Ovary (tissue), 3 donors: ENCODE measurements at regions not wholly inside any gene's neighbourhood (a gene's known extent, or its start where the extent isn't known, plus 50 kb on each side); places are given as distances from the start of the nearest gene placed in this dataset.

Experiments used
- EP300 ChIP-seq: sonication (generic); formaldehyde crosslinking; IDR thresholded peaks from one replicate; pipeline ENCODE4 v1.6.1; 2017; ENCODE audit warnings: antibody characterized with exemption
- POLR2A ChIP-seq: fragments of 450-650 bp; IDR thresholded peaks from one replicate; pipeline ENCODE4 v1.6.1; 2017; ENCODE audit warnings: antibody characterized with exemption, mild to moderate bottlenecking, moderate library complexity
- TF ChIP-seq, protein P1 (sequence below), 3 donors: fragments of 450-650 bp in 2 of 3; fragments of 200-600 bp in 1 of 3; IDR thresholded peaks; one replicate each; pipeline versions ENCODE4 v1.5.1 to v1.8.0; 2016 to 2022; ENCODE audit warnings: antibody characterized with exemption in 3 of 3, mild to moderate bottlenecking in 1 of 3
- donor health status: DM: no; HTN: no; CAD: no.

- no peak for TF ChIP-seq EP300
- TF ChIP-seq, protein P1, sequence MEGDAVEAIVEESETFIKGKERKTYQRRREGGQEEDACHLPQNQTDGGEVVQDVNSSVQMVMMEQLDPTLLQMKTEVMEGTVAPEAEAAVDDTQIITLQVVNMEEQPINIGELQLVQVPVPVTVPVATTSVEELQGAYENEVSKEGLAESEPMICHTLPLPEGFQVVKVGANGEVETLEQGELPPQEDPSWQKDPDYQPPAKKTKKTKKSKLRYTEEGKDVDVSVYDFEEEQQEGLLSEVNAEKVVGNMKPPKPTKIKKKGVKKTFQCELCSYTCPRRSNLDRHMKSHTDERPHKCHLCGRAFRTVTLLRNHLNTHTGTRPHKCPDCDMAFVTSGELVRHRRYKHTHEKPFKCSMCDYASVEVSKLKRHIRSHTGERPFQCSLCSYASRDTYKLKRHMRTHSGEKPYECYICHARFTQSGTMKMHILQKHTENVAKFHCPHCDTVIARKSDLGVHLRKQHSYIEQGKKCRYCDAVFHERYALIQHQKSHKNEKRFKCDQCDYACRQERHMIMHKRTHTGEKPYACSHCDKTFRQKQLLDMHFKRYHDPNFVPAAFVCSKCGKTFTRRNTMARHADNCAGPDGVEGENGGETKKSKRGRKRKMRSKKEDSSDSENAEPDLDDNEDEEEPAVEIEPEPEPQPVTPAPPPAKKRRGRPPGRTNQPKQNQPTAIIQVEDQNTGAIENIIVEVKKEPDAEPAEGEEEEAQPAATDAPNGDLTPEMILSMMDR (IDR thresholded peaks at IDR 0.05) = no peak
- no peak for TF ChIP-seq POLR2A
Measured at GRCh38 chr16:86344586-86344871, 165.8 kb upstream of the FOXF1 start.
